ENCODE measurements at regions not wholly inside any gene's neighbourhood (a gene's known extent, or its start where the extent isn't known, plus 50 kb on each side); places are given as distances from the start of the nearest gene placed in this dataset.

- H3K4me3 Mint-ChIP-seq (ENCODE audit: low read depth): no peak overlapping the region
- DNase-seq (ENCODE audit: low spot score, unreplicated experiment): no peak
- H3K36me3 Mint-ChIP-seq (ENCODE audit: insufficient read depth): no peaks in the 10 kb centered on the region
- no peaks in the 10 kb centered on the region for H3K27me3 Mint-ChIP-seq
- H3K27ac Mint-ChIP-seq: no peak overlapping the region
- H3K9me3 Mint-ChIP-seq (ENCODE audit: low read depth): no peaks in the 10 kb centered on the region
- TF ChIP-seq CTCF (IDR thresholded peaks at IDR 0.05; ENCODE audit: unreplicated experiment): no peak
- peaks cover 20% of the 10 kb centered on the region for H3K4me1 Mint-ChIP-seq (ENCODE audit: low read depth)
Observed at GRCh38 chr16:52055381-52055780, 491.6 kb downstream of the TOX3 start.

GRCh38 chr16:52054326-52054725, 492.6 kb downstream of the TOX3 start:
- no peak for DNase-seq (ENCODE audit: low spot score, unreplicated experiment)
- H3K27ac Mint-ChIP-seq: no peak overlapping the region
- no peak for TF ChIP-seq CTCF (IDR thresholded peaks at IDR 0.05; ENCODE audit: unreplicated experiment)
- H3K36me3 Mint-ChIP-seq (ENCODE audit: insufficient read depth): no peaks in the 10 kb centered on the region
- H3K9me3 Mint-ChIP-seq (ENCODE audit: low read depth): no peaks in the 10 kb centered on the region
- peaks cover 20% of the 10 kb centered on the region for H3K4me1 Mint-ChIP-seq (ENCODE audit: low read depth)
- no peaks in the 10 kb centered on the region for H3K27me3 Mint-ChIP-seq
- no peak overlapping the region for H3K4me3 Mint-ChIP-seq (ENCODE audit: low read depth)

- no peak overlapping the region for H3K4me3 Mint-ChIP-seq (ENCODE audit: low read depth)
Observed at GRCh38 chr16:52052818-52053217, 494.1 kb downstream of the TOX3 start.

GRCh38 chr16:52051414-52052172, 495.4 kb downstream of the TOX3 start:
- no peak for TF ChIP-seq CTCF (IDR thresholded peaks at IDR 0.05; ENCODE audit: unreplicated experiment)
- Mint-ChIP-seq H3K27ac (no peak overlapping the region), H3K27me3 (peaks cover under 1% of the 10 kb centered on the region), H3K36me3 (ENCODE audit: insufficient read depth) (no peaks in the 10 kb centered on the region), H3K4me1 (ENCODE audit: low read depth) (peaks cover 20% of the 10 kb centered on the region), H3K4me3 (ENCODE audit: low read depth) (no peak overlapping the region), H3K9me3 (ENCODE audit: low read depth) (no peaks in the 10 kb centered on the region)
- no peak for DNase-seq (ENCODE audit: low spot score, unreplicated experiment)

More at GRCh38 chr16:52052818-52053217, 494.1 kb downstream of the TOX3 start:
- Mint-ChIP-seq H3K36me3 (ENCODE audit: insufficient read depth) (no peaks in the 10 kb centered on the region), H3K27me3 (no peaks in the 10 kb centered on the region), H3K27ac (no peak overlapping the region), H3K9me3 (ENCODE audit: low read depth) (no peaks in the 10 kb centered on the region), H3K4me1 (ENCODE audit: low read depth) (peaks cover 20% of the 10 kb centered on the region)
- no peak for TF ChIP-seq CTCF (IDR thresholded peaks at IDR 0.05; ENCODE audit: unreplicated experiment)
- no peak for DNase-seq (ENCODE audit: low spot score, unreplicated experiment)

- peaks cover 3% of the 10 kb centered on the region for H3K27me3 Mint-ChIP-seq
- H3K4me3 Mint-ChIP-seq (ENCODE audit: low read depth): no peak overlapping the region
- no peaks in the 10 kb centered on the region for H3K9me3 Mint-ChIP-seq (ENCODE audit: low read depth)
- H3K36me3 Mint-ChIP-seq (ENCODE audit: insufficient read depth): no peaks in the 10 kb centered on the region
- DNase-seq (ENCODE audit: low spot score, unreplicated experiment): no peak
- no peak overlapping the region for H3K27ac Mint-ChIP-seq
- TF ChIP-seq CTCF (IDR thresholded peaks at IDR 0.05; ENCODE audit: unreplicated experiment): no peak
- peaks cover 14% of the 10 kb centered on the region for H3K4me1 Mint-ChIP-seq (ENCODE audit: low read depth)
Observed at GRCh38 chr16:52050418-52050817, 496.5 kb downstream of the TOX3 start.
